Right cardiac atrium (tissue), 5 donors: ENCODE measurements at regions not wholly inside any gene's neighbourhood (a gene's known extent, or its start where the extent isn't known, plus 50 kb on each side); places are given as distances from the start of the nearest gene placed in this dataset.

Experiments
- ATAC-seq, 2 donors: fragments of 200-7000 bp; cut with Tn5 transposase; one replicate each; pipeline versions ENCODE4 v1.8.0 to v1.9.1; 2020; ENCODE audit warnings: moderate library complexity in 2 of 2, mild to moderate bottlenecking in 1 of 2
- DNase-seq, 3 donors: peaks; one replicate each; pipeline ENCODE4 v3.0.0-alpha.2; 2020
- H3K27ac ChIP-seq: one replicate; pipeline ENCODE4 v1.5.1; 2013; ENCODE audit warnings: mild to moderate bottlenecking, low read length, control low read depth, moderate library complexity
- H3K27me3 ChIP-seq: one replicate; pipeline ENCODE4 v1.6.1; 2013; ENCODE audit not compliant: control insufficient read depth, insufficient read depth
- H3K4me1 ChIP-seq: one replicate; pipeline ENCODE4 v1.6.1; 2013; ENCODE audit warnings: low read length; ENCODE audit not compliant: control insufficient read depth, insufficient read depth
- H3K4me3 ChIP-seq: one replicate; pipeline ENCODE4 v1.5.1; 2013; ENCODE audit warnings: low read length, control low read depth
- H3K9me3 ChIP-seq: one replicate; pipeline ENCODE4 v1.6.1; 2013; ENCODE audit warnings: low read length; ENCODE audit not compliant: control insufficient read depth
- WGBS: extraction: QIAGEN DNeasy Blood & Tissue Kit; methylation state at CpG from one replicate; pipeline ENCODE4 v1.1.7; 2013; 5-methylcytosine and 5-hydroxymethylcytosine counted together
- intact Hi-C, 4 donors: fragments of 100-400 bp; cut with DNase I; formaldehyde crosslinking; loops; one replicate each; pipeline versions ENCODE4 v1.11.0 to v1.14.0; 2022 to 2023
- donor health status: healthy with polysubstance abuse.
- donor health status: DM: no; HTN: yes; CAD: no.
- donor health status: DM: no; HTN: no; CAD: no.
- donor health status: DM: no; HTN: yes; CAD: no; lungs with severe emphysema.
- donor health status: DM: yes; HTN: yes; CAD: no.

- Histone ChIP-seq H3K9me3 (no peaks in the 10 kb centered on the region), H3K4me3 (no peak overlapping the region), H3K4me1 (peaks cover 2% of the 10 kb centered on the region), H3K27me3 (no peaks in the 10 kb centered on the region), H3K27ac (no peak overlapping the region)
- DNase-seq (no peak), ATAC-seq (no peak)
- intact Hi-C loops = no loop called here
- whole genome bisulfite sequencing = 71% methylated on average over 10 of the region's 10 CpGs
Observed at GRCh38 chr22:27210111-27210730, 552.8 kb downstream of the MIAT start.

DNA sequence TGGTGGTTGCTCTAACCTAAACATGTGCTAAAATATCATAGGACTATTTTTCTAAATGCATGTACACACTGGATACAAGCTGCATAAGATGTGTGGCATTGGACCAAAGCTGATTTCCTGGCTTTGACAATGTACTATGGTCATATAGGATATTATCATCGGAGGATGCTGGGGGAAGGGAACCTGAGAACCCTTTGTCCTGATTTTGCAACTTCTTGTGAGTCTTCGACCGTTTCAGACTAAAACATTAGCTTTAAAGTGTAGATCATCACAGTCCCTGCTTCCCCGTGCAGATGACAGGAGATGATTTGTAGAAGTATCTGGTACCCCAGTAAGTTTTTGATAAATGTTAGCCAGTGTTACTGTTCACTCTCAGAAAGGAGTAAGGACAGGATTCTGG is 554.7 kb downstream of the MIAT start:
- WGBS = 41% methylated on average over 4 of the region's 4 CpGs
- ATAC-seq = no peak
- no peak for DNase-seq
- no peak overlapping the region for H3K27ac ChIP-seq
- no peaks in the 10 kb centered on the region for H3K9me3 ChIP-seq
- intact Hi-C loops = no loop called here
- H3K27me3 ChIP-seq = no peaks in the 10 kb centered on the region
- peaks cover 2% of the 10 kb centered on the region for H3K4me1 ChIP-seq
- H3K4me3 ChIP-seq = no peak overlapping the region

DNA sequence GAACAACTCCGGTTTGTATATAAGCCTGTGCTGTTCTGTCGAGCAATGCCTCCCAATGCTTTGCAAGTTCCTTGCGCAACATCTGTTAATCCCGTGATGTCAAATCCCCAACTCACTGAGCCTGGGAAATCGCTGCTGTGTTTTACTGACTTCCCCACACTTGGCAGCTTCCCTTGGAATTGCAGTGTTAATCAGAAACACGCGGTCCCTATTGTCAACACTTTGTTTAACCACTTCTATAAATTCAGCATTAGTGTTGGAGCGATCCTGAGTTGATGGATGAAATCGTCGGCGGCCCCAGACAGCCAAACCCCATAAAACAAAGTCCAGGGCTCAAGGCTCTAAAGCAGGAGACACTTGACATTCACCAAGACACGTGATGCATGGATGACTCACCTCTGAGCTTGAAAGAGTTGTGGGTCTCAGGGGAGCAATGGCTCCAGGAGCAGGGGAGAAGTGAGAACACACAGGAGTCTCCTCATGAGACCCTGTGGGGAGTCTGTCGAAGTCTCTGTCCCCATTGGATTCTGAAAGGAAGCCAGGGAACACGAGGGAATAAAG is 555.3 kb downstream of the MIAT start:
- peak; percentile 71 to 83 (median 74) for DNase-seq
- H3K27ac ChIP-seq = peak overlapping the region; percentile 31
- H3K4me1 ChIP-seq = peaks cover 2% of the 10 kb centered on the region
- no peaks in the 10 kb centered on the region for H3K27me3 ChIP-seq
- 17% methylated on average over 14 of the region's 14 CpGs for WGBS
- peak; percentile 84 to 90 for ATAC-seq
- intact Hi-C loops = no loop called here
- H3K9me3 ChIP-seq = no peaks in the 10 kb centered on the region
- H3K4me3 ChIP-seq = no peak overlapping the region

GRCh38 chr22:27213294-27213693 is 555.9 kb downstream of the MIAT start:
- DNase-seq (no peak), ATAC-seq (no peak)
- Histone ChIP-seq H3K4me3 (no peak overlapping the region), H3K27me3 (no peaks in the 10 kb centered on the region), H3K4me1 (peaks cover 4% of the 10 kb centered on the region), H3K9me3 (no peaks in the 10 kb centered on the region), H3K27ac (peak overlapping the region; percentile 76)
- intact Hi-C loops = no loop called here
- WGBS = 72% methylated on average over 4 of the region's 4 CpGs

GRCh38 chr22:27213766-27214581 is 556.6 kb downstream of the MIAT start:
- H3K27me3 ChIP-seq = no peaks in the 10 kb centered on the region
- no peaks in the 10 kb centered on the region for H3K9me3 ChIP-seq
- peak overlapping the region; percentile 76 for H3K27ac ChIP-seq
- 63% methylated on average over 17 of the region's 17 CpGs for WGBS
- intact Hi-C loops = no loop called here
- peak; percentile 80 to 91 (median 90) for DNase-seq
- peaks cover 6% of the 10 kb centered on the region for H3K4me1 ChIP-seq
- peak; percentile 75 to 82 for ATAC-seq
- no peak overlapping the region for H3K4me3 ChIP-seq

DNA sequence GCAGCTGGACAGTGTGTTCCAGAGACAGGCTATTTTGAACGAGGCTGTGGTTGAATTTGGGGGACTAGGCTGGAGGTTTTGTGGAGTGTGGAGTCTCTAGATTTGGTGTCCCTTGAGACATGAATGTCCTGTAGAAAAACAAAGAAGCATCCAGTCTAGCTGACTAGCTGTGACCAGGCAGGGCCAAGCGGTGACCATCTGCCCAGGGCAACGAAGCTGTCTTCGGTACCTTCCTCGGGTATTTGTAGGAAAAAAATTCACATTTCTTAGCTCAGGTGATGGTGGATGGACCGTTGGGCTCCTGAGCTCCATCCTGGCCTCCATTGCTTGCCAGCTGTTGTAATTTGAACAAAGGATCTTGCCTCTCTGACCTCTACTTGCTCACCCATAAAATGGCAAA is 557.3 kb downstream of the MIAT start:
- intact Hi-C loops = no loop called here
- DNase-seq (peak in 1 of 3 donors; percentile 60), ATAC-seq (no peak)
- Histone ChIP-seq H3K9me3 (no peaks in the 10 kb centered on the region), H3K27ac (peak overlapping the region; percentile 76), H3K4me1 (peaks cover 6% of the 10 kb centered on the region), H3K4me3 (no peak overlapping the region), H3K27me3 (no peaks in the 10 kb centered on the region)
- WGBS = 72% methylated on average over 6 of the region's 6 CpGs

DNA sequence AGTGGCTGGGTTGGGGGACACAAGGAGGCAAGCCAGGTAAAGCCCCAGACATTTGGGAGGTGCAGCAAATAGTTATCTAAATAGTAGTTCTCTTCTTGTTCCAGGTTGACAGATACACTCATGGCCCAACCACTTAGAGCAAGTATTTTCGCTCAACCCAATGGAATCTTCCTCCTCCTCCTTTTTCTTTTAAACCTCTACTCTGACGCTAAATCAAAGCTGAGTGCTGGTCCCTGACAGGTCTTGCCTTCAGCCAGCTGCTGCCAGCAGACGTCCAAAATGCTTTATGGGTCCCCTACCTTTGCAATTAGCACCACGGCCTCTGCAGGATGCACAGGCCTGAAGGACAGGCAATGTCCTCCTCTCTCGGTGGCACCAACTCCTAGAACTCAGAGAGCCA is 558.5 kb downstream of the MIAT start:
- H3K27ac ChIP-seq = no peak overlapping the region
- intact Hi-C loops = no loop called here
- peaks cover 6% of the 10 kb centered on the region for H3K4me1 ChIP-seq
- H3K9me3 ChIP-seq = no peaks in the 10 kb centered on the region
- 81% methylated on average over 5 of the region's 5 CpGs for WGBS
- H3K27me3 ChIP-seq = no peaks in the 10 kb centered on the region
- ATAC-seq (no peak), DNase-seq (no peak)
- no peak overlapping the region for H3K4me3 ChIP-seq

DNA sequence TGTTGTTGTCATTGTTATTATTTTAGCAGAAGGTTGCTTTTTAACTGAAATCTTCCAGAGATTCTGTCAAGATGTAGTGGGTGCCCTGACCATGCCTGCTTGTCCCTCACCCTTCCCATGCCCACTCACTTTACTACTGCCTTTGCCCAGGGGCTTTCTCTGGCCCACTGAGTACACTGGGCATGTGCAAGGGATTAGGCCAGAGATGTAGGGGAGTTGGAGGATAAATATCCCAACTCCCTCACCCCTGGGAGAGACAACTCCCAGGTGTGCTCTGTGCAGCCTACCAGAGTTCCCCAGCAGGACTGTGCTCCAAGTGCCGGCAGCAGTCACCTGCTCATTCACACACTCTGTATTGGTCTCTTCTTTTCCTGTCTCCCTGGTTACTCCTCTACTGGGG is 559.1 kb downstream of the MIAT start:
- H3K27me3 ChIP-seq = no peaks in the 10 kb centered on the region
- peaks cover 6% of the 10 kb centered on the region for H3K4me1 ChIP-seq
- intact Hi-C loops = no loop called here
- H3K4me3 ChIP-seq = no peak overlapping the region
- ATAC-seq = no peak
- H3K27ac ChIP-seq = no peak overlapping the region
- no peaks in the 10 kb centered on the region for H3K9me3 ChIP-seq
- DNase-seq = no peak
- 76% methylated on average over 1 of the region's 1 CpG for WGBS

DNA sequence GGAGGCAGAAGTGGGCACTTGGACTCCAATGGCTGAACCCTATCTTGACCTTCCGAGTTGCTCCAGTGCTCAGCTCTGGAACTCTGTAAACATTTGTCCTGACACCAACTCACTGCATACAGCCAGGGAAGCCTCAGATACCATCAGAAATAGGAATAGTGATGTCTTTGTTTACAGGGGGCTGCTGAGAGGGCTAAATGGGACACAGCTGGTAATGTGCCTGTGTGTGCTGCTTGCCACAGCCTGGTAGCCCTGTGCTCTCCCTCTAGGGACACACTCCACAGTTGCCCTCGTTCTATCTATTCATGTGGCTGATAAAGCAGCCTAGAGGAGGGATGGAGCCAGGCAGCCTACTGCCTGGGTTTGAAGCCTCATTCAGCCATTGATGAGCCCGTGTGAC is 559.8 kb downstream of the MIAT start:
- Histone ChIP-seq H3K27me3 (no peaks in the 10 kb centered on the region), H3K27ac (no peak overlapping the region), H3K4me1 (peaks cover 6% of the 10 kb centered on the region), H3K9me3 (no peaks in the 10 kb centered on the region), H3K4me3 (no peak overlapping the region)
- no peak for ATAC-seq
- DNase-seq = no peak
- WGBS = 66% methylated on average over 3 of the region's 3 CpGs
- intact Hi-C loops = no loop called here

GRCh38 chr22:27218012-27218920 is 560.9 kb downstream of the MIAT start:
- WGBS = 55% methylated on average over 16 of the region's 16 CpGs
- DNase-seq (peak; percentile 46 to 84 (median 78)), ATAC-seq (peak; percentile 12 to 36)
- Histone ChIP-seq H3K9me3 (no peaks in the 10 kb centered on the region), H3K27ac (no peak overlapping the region), H3K27me3 (no peaks in the 10 kb centered on the region), H3K4me3 (no peak overlapping the region), H3K4me1 (peaks cover 6% of the 10 kb centered on the region)
- intact Hi-C loops = no loop called here
